ENCODE measurements at regions not wholly inside any gene's neighbourhood (a gene's known extent, or its start where the extent isn't known, plus 50 kb on each side); places are given as distances from the start of the nearest gene placed in this dataset.

DNA sequence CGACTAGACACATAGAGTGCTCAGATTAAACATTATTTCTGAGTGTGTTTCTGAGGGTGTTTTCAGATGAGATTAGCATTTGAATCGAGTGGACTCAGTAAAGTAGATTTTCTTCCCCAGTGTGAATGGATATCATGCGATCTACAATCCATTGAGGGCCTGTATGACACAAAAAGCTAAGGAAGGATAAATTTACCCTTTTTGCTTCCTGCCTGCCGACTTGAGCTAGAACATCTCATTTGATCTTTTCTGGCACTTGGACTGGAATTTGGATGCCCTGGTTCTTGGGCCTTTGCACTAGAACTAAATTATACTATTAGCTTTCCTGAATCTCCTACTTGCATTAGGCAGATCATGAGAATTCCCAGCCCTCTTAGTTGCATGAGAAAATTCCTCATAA lies 675.8 kb downstream of the DOK5 start:
- Mint-ChIP-seq H3K4me1 (ENCODE audit: low read depth, unreplicated experiment) (no peaks in the 10 kb centered on the region), H3K27ac (ENCODE audit: unreplicated experiment) (no peak overlapping the region), H3K4me3 (ENCODE audit: unreplicated experiment) (no peak overlapping the region), H3K36me3 (ENCODE audit: unreplicated experiment) (no peaks in the 10 kb centered on the region), H3K27me3 (ENCODE audit: unreplicated experiment) (no peaks in the 10 kb centered on the region), H3K9me3 (ENCODE audit: unreplicated experiment) (peaks cover 2% of the 10 kb centered on the region)
- no peak for DNase-seq
- TF ChIP-seq, protein P1, sequence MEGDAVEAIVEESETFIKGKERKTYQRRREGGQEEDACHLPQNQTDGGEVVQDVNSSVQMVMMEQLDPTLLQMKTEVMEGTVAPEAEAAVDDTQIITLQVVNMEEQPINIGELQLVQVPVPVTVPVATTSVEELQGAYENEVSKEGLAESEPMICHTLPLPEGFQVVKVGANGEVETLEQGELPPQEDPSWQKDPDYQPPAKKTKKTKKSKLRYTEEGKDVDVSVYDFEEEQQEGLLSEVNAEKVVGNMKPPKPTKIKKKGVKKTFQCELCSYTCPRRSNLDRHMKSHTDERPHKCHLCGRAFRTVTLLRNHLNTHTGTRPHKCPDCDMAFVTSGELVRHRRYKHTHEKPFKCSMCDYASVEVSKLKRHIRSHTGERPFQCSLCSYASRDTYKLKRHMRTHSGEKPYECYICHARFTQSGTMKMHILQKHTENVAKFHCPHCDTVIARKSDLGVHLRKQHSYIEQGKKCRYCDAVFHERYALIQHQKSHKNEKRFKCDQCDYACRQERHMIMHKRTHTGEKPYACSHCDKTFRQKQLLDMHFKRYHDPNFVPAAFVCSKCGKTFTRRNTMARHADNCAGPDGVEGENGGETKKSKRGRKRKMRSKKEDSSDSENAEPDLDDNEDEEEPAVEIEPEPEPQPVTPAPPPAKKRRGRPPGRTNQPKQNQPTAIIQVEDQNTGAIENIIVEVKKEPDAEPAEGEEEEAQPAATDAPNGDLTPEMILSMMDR (IDR thresholded peaks at IDR 0.05; ENCODE audit: partially characterized antibody, unreplicated experiment) = no peak

DNA sequence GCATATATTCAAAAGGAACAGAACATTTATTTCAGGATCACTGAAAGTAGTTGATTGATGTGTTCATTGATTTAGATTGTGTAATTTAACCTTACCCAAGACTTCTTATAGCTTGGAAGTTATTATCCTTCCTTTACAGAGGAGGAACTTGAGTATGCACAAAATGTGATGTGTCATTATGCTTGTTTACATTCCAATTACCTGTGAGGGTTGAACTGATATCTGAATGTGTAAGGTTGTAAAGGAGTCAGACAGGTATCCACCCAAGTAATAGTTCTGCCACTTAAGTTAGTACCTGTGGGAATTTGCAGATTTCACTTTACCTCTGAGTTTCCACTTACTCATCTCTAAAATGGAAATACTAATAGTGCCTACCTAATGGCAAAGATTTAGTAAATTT lies 668.2 kb downstream of the DOK5 start:
- H3K4me3 Mint-ChIP-seq (ENCODE audit: unreplicated experiment) = no peak overlapping the region

DNA sequence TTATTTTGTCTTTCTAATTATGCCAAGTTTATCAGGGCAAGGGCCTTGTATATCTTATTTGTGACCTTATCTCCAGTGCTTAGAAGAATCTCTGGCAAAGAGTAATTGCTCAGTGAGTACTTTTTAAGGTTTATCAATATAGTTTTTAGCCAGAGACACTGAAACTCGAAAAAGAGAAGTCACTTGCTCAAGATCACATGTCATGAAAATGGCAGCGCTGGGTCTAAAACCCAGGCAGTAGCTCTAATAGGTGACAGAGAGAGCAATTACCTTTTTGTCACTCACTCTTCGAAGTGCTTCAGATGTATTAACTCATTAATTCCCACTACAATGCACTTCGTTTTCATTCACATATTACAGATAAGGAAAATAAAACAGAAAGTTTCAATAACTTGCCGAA lies 667.5 kb downstream of the DOK5 start:
- Mint-ChIP-seq H3K9me3 (ENCODE audit: unreplicated experiment) (no peaks in the 10 kb centered on the region), H3K27ac (ENCODE audit: unreplicated experiment) (no peak overlapping the region), H3K4me3 (ENCODE audit: unreplicated experiment) (no peak overlapping the region), H3K27me3 (ENCODE audit: unreplicated experiment) (no peaks in the 10 kb centered on the region), H3K4me1 (ENCODE audit: low read depth, unreplicated experiment) (no peaks in the 10 kb centered on the region), H3K36me3 (ENCODE audit: unreplicated experiment) (no peaks in the 10 kb centered on the region)
- DNase-seq = no peak
- TF ChIP-seq, protein P1 (IDR thresholded peaks at IDR 0.05; ENCODE audit: partially characterized antibody, unreplicated experiment) = no peak

More for the DNA sequence above, 668.2 kb downstream of the DOK5 start:
- TF ChIP-seq, protein P1 (IDR thresholded peaks at IDR 0.05; ENCODE audit: partially characterized antibody, unreplicated experiment) = no peak
- H3K27me3 Mint-ChIP-seq (ENCODE audit: unreplicated experiment) = no peaks in the 10 kb centered on the region
- DNase-seq = no peak
- H3K9me3 Mint-ChIP-seq (ENCODE audit: unreplicated experiment) = no peaks in the 10 kb centered on the region
- H3K4me1 Mint-ChIP-seq (ENCODE audit: low read depth, unreplicated experiment) = no peaks in the 10 kb centered on the region
- no peaks in the 10 kb centered on the region for H3K36me3 Mint-ChIP-seq (ENCODE audit: unreplicated experiment)
- H3K27ac Mint-ChIP-seq (ENCODE audit: unreplicated experiment) = no peak overlapping the region

DNA sequence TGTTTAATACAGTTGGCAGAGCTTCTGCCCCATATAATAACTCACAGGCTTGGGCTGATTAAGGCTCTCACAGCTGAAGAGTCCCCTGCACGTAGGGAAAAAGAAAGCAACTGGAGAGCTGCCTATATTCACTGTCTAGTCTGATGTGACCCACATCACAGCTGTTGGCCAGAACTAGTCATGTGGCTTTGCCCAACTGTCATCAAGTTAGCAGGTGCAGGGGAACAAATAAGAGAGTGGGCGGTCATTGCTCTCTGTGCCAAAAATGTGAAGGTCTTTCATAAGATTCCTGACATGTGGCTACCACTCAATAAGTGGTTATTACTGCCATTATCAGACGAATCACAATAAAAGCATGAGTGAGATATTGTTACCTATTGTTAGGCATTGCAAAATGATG lies 665.2 kb downstream of the DOK5 start:
- no peak overlapping the region for H3K27ac Mint-ChIP-seq (ENCODE audit: unreplicated experiment)
- no peaks in the 10 kb centered on the region for H3K36me3 Mint-ChIP-seq (ENCODE audit: unreplicated experiment)
- TF ChIP-seq, protein P1 (IDR thresholded peaks at IDR 0.05; ENCODE audit: partially characterized antibody, unreplicated experiment) = no peak
- H3K4me3 Mint-ChIP-seq (ENCODE audit: unreplicated experiment) = no peak overlapping the region
- DNase-seq = no peak
- peaks cover 1% of the 10 kb centered on the region for H3K9me3 Mint-ChIP-seq (ENCODE audit: unreplicated experiment)
- no peaks in the 10 kb centered on the region for H3K4me1 Mint-ChIP-seq (ENCODE audit: low read depth, unreplicated experiment)
- no peaks in the 10 kb centered on the region for H3K27me3 Mint-ChIP-seq (ENCODE audit: unreplicated experiment)

DNA sequence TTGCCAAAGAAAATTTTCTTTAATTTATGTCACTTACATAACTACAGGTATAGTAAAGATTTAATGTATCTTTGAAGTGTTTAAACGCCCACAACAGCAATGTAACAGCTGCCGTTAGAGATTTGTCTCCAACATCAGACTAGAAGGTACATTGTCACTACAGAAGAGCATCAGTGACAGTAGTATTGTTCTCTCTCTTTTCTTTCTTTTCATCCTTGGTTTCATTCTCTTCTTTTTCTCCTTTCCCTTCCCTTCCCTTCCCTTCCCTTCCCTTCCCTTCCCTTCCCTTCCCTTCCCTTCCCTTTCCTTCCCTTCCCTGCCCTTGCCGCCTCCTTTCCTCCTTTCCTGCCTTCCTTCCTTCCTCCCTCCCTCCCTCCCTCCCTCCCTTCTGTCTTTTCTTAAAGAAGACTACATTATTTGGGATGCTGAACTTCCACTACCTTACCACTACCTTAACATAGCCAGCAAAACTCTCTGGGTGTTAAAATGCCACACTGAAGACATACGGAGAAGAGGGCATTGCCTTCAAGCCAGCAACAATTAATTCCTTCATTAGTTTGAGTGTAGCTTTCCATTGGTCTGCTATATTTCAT lies 663.9 kb downstream of the DOK5 start:
- H3K4me1 Mint-ChIP-seq (ENCODE audit: low read depth, unreplicated experiment) = no peaks in the 10 kb centered on the region
- H3K36me3 Mint-ChIP-seq (ENCODE audit: unreplicated experiment) = no peaks in the 10 kb centered on the region
- H3K27me3 Mint-ChIP-seq (ENCODE audit: unreplicated experiment) = no peaks in the 10 kb centered on the region
- TF ChIP-seq, protein P1 (IDR thresholded peaks at IDR 0.05; ENCODE audit: partially characterized antibody, unreplicated experiment) = no peak
- H3K9me3 Mint-ChIP-seq (ENCODE audit: unreplicated experiment) = peaks cover 1% of the 10 kb centered on the region
- no peak for DNase-seq
- H3K27ac Mint-ChIP-seq (ENCODE audit: unreplicated experiment) = no peak overlapping the region
- H3K4me3 Mint-ChIP-seq (ENCODE audit: unreplicated experiment) = no peak overlapping the region

Data from glutamatergic neuron (in vitro differentiated cells).